NCI-H187 (cell line): ENCODE measurements at regions not wholly inside any gene's neighbourhood (a gene's known extent, or its start where the extent isn't known, plus 50 kb on each side); places are given as distances from the start of the nearest gene placed in this dataset.

Source experiments
- DNase-seq, 2 experiments: peaks; one replicate each; lab custom pipeline; 2025; lab: John Stamatoyannopoulos, UW

- DNase-seq, result no peak
These were observed 71.3 kb downstream of the RPE65 start for GRCh38 chr1:68378296-68379084.

GRCh38 chr1:68377098-68377497, 72.7 kb downstream of the RPE65 start:
- DNase-seq, result no peak

GRCh38 chr1:68376441-68376840, 73.3 kb downstream of the RPE65 start:
- DNase-seq, result no peak

- DNase-seq, result no peak
These were observed 73.8 kb downstream of the RPE65 start for GRCh38 chr1:68375919-68376318.

DNA sequence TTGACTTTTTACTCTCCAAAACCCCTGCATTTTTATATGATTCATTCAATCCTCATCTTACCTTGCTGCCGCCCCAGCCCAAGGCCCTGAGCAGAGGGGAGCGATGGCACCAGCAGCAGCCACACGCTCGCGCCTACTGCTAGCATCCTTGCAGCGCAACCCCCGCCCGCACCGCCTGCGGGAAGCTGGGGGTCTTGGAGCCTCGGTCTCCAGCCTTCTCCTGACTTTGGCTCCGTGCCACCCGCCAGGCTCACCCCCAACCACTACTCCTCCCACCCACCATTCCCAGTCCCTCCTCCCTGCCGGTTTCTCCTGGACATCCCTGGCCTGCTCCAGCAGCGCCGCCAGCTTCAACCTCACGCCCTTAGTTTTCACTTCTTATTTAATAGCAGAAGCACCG, 76.6 kb downstream of the RPE65 start:
- no peak for DNase-seq

GRCh38 chr1:68372487-68372886, 77.3 kb downstream of the RPE65 start:
- DNase-seq, result no peak

DNA sequence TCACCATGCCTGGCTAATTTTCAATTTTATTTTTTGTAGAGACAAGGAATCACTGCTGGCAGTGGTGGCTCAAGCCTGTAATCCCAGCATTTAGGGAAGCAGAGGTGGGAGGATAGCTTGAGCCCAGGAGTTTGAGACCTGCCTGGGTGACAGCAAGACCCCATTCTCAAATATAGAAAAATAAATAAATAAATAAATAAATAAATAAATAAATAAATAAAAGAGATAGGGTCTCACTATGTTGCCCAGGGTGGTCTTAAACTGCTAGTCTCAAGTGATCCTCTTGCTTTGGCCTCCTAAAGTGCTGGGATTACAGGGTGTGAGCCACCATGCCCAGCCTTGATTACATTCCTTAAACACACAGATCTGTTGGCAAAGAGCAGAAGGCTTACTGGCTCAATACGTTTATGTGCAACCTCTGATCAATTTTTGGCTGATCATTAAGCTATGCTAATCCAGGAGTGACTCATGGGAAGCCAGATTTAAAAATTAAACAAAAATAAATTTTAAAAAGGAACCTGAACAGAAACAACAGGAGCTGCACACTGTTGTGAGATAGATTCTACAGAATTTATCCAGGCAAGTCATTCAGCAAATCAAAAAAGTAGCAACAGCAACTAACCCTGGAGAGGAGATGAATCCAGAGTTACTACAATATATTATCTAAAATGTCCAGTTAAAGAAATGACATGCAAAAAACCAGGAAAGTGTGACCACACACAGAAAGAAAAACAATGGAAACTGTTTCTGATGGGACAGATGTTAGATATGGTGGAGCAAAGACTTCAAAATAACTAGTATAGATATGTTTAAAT, 79.4 kb downstream of the RPE65 start:
- no peak for DNase-seq

GRCh38 chr1:68366572-68366971, 83.2 kb downstream of the RPE65 start:
- DNase-seq, result no peak

- no peak for DNase-seq
These were observed 83.9 kb downstream of the RPE65 start for GRCh38 chr1:68365709-68366382.

GRCh38 chr1:68363339-68363738, 86.4 kb downstream of the RPE65 start:
- DNase-seq, result no peak

DNA sequence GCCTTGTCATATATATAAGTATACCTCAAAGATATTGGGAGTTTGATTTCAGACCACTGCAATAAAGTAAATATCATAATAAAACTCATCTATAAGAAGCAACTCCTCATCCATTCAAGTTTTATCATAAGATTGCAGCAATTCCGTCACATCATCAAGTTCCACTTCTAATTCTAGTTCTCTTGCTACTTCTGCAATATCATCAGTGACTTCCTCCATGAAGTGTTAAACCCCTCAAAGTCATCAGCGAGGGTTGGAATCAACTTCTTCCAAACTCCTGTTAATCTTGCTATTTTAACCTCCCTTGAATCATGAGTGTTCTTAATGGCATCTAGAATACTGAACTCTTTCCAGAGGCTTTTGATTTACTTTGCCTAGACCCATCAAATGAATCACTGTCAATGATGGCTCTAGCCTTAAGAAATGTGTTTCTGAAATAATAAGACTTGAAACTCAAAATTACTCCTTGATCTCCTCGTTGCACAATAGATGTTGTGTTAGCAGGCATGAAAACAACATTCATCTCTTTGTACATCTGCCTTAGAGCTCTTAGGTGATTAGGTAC, 88.3 kb downstream of the RPE65 start:
- DNase-seq, result no peak

GRCh38 chr1:68359045-68359444, 90.7 kb downstream of the RPE65 start:
- DNase-seq, result no peak

GRCh38 chr1:68358439-68358838, 91.3 kb downstream of the RPE65 start:
- no peak for DNase-seq

GRCh38 chr1:68355614-68356013, 94.1 kb downstream of the RPE65 start:
- DNase-seq, result no peak

DNA sequence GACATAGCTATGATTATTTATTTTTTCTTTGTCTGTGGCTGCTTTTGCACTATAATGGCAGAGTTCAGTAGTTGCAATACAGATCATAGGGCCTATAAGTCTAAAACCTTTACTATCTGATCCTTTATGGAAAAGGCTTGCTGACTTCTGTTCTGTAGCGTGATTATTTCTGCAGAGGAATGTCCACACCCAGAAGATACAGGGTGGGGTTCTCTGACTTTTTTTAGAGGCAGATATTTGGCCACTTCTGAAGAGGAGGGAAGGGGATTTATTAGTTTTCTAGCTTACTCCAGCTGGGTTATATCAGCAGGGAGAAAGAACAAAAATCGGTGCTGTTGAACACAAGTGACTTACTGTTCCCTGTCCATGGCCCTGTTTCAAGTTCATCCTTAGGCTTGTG, 97.6 kb downstream of the RPE65 start:
- no peak for DNase-seq

DNA sequence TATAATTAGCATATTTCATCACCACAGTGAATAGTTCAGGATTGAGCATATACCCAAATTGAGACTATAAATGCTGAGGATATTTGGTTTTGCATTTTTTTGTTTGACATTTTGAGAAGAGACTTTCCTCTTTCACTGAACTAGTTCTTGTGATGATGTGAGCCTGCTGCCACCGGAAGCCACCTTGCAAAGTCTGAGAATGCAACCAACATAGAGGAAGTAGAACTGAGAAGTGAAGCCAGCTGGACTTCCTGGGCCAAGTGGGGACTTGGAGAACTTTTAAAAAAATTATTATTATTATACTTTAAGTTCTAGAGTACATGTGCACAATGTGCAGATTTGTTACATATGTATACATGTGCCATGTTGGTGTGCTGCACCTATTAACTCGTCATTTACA, 102.3 kb downstream of the RPE65 start:
- no peak for DNase-seq

- DNase-seq, result no peak
These were observed 103.5 kb downstream of the RPE65 start for GRCh38 chr1:68346188-68346808.

DNA sequence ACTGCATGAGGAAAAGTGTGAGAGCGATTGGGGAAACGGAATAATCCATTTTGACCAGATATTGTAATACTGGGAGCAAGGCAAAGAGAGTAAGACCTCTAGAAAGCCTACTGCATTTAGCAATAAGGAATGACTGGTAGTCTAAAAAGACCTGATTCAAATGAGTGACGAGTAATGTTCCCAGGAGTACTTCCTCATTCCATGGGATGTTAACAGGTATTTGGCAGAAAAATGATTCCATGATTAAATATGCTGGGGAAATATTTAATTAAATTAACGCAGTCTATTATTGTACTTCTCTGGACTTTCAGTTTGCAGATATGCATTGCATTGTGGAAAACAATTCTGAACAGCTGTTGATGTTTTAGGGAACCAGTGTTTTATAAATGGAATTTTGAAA, 105.5 kb downstream of the RPE65 start:
- no peak for DNase-seq

DNA sequence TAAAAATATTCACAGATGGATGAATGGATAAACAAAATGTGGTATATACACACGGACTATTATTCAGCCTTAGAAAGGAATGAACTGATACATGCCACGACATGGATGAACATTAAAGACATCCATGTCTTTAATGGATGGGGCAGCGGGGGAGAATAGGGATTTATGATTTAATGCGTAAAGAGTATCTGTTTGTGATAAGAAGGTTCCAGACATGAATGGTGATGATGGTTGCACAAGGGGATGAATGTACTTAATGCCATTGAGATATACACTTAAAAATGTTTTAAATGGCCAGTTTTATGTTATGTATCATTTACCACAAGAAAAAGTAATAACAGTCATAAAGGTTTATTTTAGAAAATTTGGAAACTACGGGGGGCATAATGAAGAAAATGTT, 108.6 kb upstream of the WLS start:
- no peak for DNase-seq

DNA sequence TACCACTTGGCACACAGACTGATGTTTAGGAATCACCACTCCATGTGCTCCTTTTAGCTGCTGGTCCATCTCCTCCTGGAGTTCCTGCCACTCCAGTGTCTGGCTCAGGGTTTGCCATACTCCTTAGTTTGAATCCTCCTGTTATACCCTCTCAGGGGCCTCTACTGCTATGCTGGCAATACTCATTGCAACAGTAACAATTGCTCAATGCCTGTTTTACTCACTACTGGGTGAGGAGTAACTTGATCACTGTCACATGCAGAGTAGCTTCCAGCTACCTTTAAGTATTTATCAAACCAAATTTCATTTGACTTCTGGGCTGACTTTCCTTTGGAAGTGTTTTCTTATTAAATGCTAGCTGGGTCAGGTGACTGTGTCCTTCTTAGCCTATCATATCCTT, 107.2 kb upstream of the WLS start:
- no peak for DNase-seq

DNA sequence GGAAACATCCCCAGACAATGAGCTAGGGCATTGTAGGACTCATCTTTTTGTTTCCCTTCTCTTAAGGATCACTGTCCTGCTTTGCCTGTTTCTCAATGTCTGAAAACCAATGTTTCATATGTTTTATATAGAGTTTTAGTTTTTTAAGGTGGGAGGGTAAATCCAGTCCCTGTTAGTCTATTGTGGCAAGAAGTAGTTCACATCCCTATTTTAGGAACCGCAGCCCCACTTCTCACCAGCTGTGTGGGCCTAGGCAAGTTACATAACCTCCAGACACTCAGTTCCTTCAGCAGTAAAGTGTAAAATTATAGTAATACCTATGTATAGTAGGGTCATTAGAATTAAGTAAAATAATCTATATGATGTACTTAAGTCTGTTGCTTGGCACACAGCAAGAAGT, 105.8 kb upstream of the WLS start:
- no peak for DNase-seq

DNA sequence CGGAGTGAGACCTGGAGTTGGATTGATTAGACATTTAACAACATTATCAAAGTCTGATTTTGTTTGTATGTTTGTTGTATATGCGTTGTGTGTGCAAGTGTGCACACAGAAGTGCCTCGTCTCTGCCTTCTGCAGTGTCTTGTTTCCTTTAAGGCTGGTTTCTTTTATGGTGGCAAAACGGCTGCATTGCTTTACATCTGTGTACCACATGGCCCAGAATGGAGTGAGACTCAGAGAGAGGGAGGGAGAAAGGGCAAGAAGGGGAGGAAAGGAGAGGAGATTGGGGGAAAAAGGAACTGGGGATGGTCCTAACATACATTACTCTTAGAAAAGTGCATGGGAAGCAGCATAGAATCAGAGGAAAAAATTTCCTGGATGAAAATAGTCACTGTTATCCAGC, 99.7 kb upstream of the WLS start:
- no peak for DNase-seq
